Endothelial cell of umbilical vein (primary cell): ENCODE measurements at regions not wholly inside any gene's neighbourhood (a gene's known extent, or its start where the extent isn't known, plus 50 kb on each side); places are given as distances from the start of the nearest gene placed in this dataset.

ENCODE experiments used
- BruUV-seq: library from RNA; stranded (reverse); fragments of 400-500 nt; replicated peaks from 2 replicates; lab custom pipeline; 2021; lab: Mats Ljungman, UMichigan
- CTCF ChIA-PET: fragments of 300-600, 350-600 bp; sonication (Branson Sonifier 250); formaldehyde crosslinking; loops from one replicate; lab custom pipeline; 2021; ENCODE audit warnings: antibody characterized with exemption, inconsistent platforms; lab: Charles Lee
- POLR2A ChIA-PET: fragments of 300-600, 350-600 bp; sonication (Branson Sonifier 250); formaldehyde crosslinking; loops from one replicate; lab custom pipeline; 2021; ENCODE audit warnings: antibody characterized with exemption, inconsistent platforms; lab: Charles Lee
- DNase-seq: peaks from one replicate; pipeline ENCODE4 v3.0.0-alpha.2; 2011; ENCODE audit warnings: low read depth, low spot score
- FAIRE-seq: peaks from 2 replicates; lab custom pipeline; 2011; peaks lifted over from hg19 to GRCh38; lab: Jason Lieb, UNC
- H2AFZ ChIP-seq: 2 replicates; pipeline ENCODE4 v1.6.0; 2012; ENCODE audit warnings: low read depth, low read length, control low read depth, inconsistent platforms
- H3K27ac ChIP-seq: 2 replicates; pipeline ENCODE4 v1.5.1; 2011; ENCODE audit warnings: low read depth, mild to moderate bottlenecking, control low read depth, low read length, moderate library complexity; ENCODE audit not compliant: insufficient read depth
- H3K27me3 ChIP-seq, 2 experiments: 2 replicates each; pipeline versions ENCODE4 v1.6.0 to v1.6.1; 2011; ENCODE audit warnings: low read length in 2 of 2, mixed read lengths in 1 of 2; ENCODE audit not compliant: control insufficient read depth in 2 of 2, insufficient read depth in 2 of 2
- H3K36me3 ChIP-seq, 2 experiments: 2 replicates in 1 of 2; 3 replicates in 1 of 2; pipeline ENCODE4 v1.5.1; 2011; ENCODE audit warnings: low read length in 2 of 2, mild to moderate bottlenecking in 1 of 2, moderate library complexity in 1 of 2; ENCODE audit not compliant: control insufficient read depth in 2 of 2, insufficient read depth in 2 of 2; ENCODE audit errors: extremely low read depth in 1 of 2
- H3K4me1 ChIP-seq: 3 replicates; pipeline ENCODE4 v1.5.1; 2011; ENCODE audit warnings: mild to moderate bottlenecking, low read length; ENCODE audit not compliant: control insufficient read depth, insufficient read depth; ENCODE audit errors: extremely low read depth
- H3K4me2 ChIP-seq: 2 replicates; pipeline ENCODE4 v1.6.1; 2011; ENCODE audit warnings: low read length, control low read depth, mixed read lengths; ENCODE audit not compliant: insufficient read depth
- H3K4me3 ChIP-seq, 3 experiments: fragments of 200-600 bp in 1 of 3; sonication (generic), shearing (Covaris generic) in 1 of 3; replicated peaks in 1 of 3; 2 replicates each; pipeline ENCODE4 v1.5.1; 2011 to 2016; ENCODE audit warnings: control low read depth in 3 of 3, low read length in 3 of 3, mild to moderate bottlenecking in 2 of 3, inconsistent platforms in 1 of 3, low read depth in 1 of 3, moderate library complexity in 1 of 3; ENCODE audit not compliant: insufficient read depth in 1 of 3
- H3K79me2 ChIP-seq: 2 replicates; pipeline ENCODE4 v1.6.0; 2012; ENCODE audit warnings: low read length, inconsistent platforms; ENCODE audit not compliant: control insufficient read depth, insufficient read depth
- H3K9ac ChIP-seq: replicated peaks from 2 replicates; pipeline ENCODE3; 2011; ENCODE audit warnings: low read length, control low read depth; ENCODE audit not compliant: insufficient read depth; ENCODE audit errors: extremely low read depth
- H3K9me1 ChIP-seq: replicated peaks from 3 replicates; pipeline ENCODE4 v1.6.0; 2011; ENCODE audit warnings: mild to moderate bottlenecking, low read length; ENCODE audit not compliant: control insufficient read depth, insufficient read depth; ENCODE audit errors: extremely low read depth
- H3K9me3 ChIP-seq: replicated peaks from 2 replicates; pipeline ENCODE4 v1.5.1; 2012; ENCODE audit warnings: low read length, inconsistent platforms; ENCODE audit not compliant: control insufficient read depth, insufficient read depth
- H4K20me1 ChIP-seq: replicated peaks from 2 replicates; pipeline ENCODE3; 2011; ENCODE audit warnings: mild to moderate bottlenecking, low read length; ENCODE audit not compliant: control insufficient read depth, insufficient read depth; ENCODE audit errors: extremely low read depth
- CTCF ChIP-seq, 2 donors: IDR thresholded peaks; 1 replicate in 1 of 2; 2 replicates in 1 of 2; pipeline ENCODE4 v1.5.1; 2011; ENCODE audit warnings: low read length in 2 of 2, mild to moderate bottlenecking in 2 of 2, moderate library complexity in 2 of 2, control low read depth in 1 of 2, inconsistent platforms in 1 of 2, low read depth in 1 of 2; ENCODE audit not compliant: insufficient read depth in 1 of 2; ENCODE audit errors: extremely low read depth in 1 of 2
- FOS ChIP-seq: IDR thresholded peaks from 2 replicates; pipeline ENCODE4 v1.6.1; 2011; ENCODE audit warnings: mild to moderate bottlenecking, low read length, moderate library complexity, borderline replicate concordance; ENCODE audit not compliant: insufficient read depth
- GATA2 ChIP-seq: IDR thresholded peaks from 2 replicates; pipeline ENCODE4 v1.7.0; 2011; ENCODE audit warnings: low read depth, mild to moderate bottlenecking, moderate library complexity, mixed read lengths, low read length; ENCODE audit not compliant: insufficient read length, insufficient read depth
- MYC ChIP-seq: IDR thresholded peaks from one replicate; pipeline ENCODE4 v1.6.1; 2011; ENCODE audit warnings: mild to moderate bottlenecking, low read depth, low read length
- POLR2A ChIP-seq: IDR thresholded peaks from 2 replicates; pipeline ENCODE4 v1.6.1; 2012; ENCODE audit warnings: low read depth, mild to moderate bottlenecking, control low read depth, low read length
- POLR2AphosphoS5 ChIP-seq: IDR thresholded peaks from 2 replicates; pipeline ENCODE4 v1.6.1; 2012; ENCODE audit warnings: low read depth, mild to moderate bottlenecking, control low read depth, low read length, moderate library complexity; ENCODE audit not compliant: insufficient read depth
- dilution Hi-C: fragments of 300-500 bp; cut with MboI; formaldehyde crosslinking; loops from one replicate; pipeline ENCODE4 v1.15.0; 2019; ENCODE audit warnings: low sequenced_read_pairs; ENCODE audit not compliant: extremely low pct_ligation_motif_present
- intact Hi-C: fragments of 100-400 bp; cut with micrococcal nuclease; formaldehyde crosslinking; loops from one replicate; pipeline ENCODE4 v1.10.0; 2022

- ChIA-PET POLR2A (no interaction called here), CTCF (no interaction called here)
- FAIRE-seq, result no peak
- H3K9me3 ChIP-seq, result peaks cover 2% of the 10 kb centered on the region
- H4K20me1 ChIP-seq, result no peaks in the 10 kb centered on the region
- H3K79me2 ChIP-seq, result no peaks in the 10 kb centered on the region
- H3K4me1 ChIP-seq, result no peaks in the 10 kb centered on the region
- H3K4me2 ChIP-seq, result no peak overlapping the region
- dilution Hi-C loops, result no loop called here
- BruUV-seq, result no TSS peak
- H2AFZ ChIP-seq, result no peak overlapping the region
- H3K9me1 ChIP-seq, result no peaks in the 10 kb centered on the region
- no peak for DNase-seq
- no peak overlapping the region for H3K4me3 ChIP-seq
- no peak overlapping the region for H3K9ac ChIP-seq
- intact Hi-C loops, result no loop called here
- no peak overlapping the region for H3K27ac ChIP-seq
- H3K27me3 ChIP-seq, result no peaks in the 10 kb centered on the region
- no peak for TF ChIP-seq CTCF (IDR thresholded peaks at IDR 0.05; ENCODE audit: extremely low read depth in 1 of 2, insufficient read depth in 1 of 2, low read depth in 1 of 2, low read length in 2 of 2)
- no peak for TF ChIP-seq POLR2AphosphoS5
- H3K36me3 ChIP-seq, result no peaks in the 10 kb centered on the region
Measured at GRCh38 chr16:60815033-60815432, 1221.2 kb downstream of the CDH8 start.

GRCh38 chr16:60811657-60812056, 1224.6 kb downstream of the CDH8 start:
- TF ChIP-seq GATA2, result no peak
- no peak for TF ChIP-seq POLR2A
- no peak for TF ChIP-seq MYC
- no peak for TF ChIP-seq FOS
- no peak overlapping the region for H3K27ac ChIP-seq
- H3K36me3 ChIP-seq, result no peaks in the 10 kb centered on the region
- intact Hi-C loops (no loop called here), dilution Hi-C loops (no loop called here)
- no peaks in the 10 kb centered on the region for H4K20me1 ChIP-seq
- peaks cover 2% of the 10 kb centered on the region for H3K9me3 ChIP-seq
- no TSS peak for BruUV-seq
- H3K27me3 ChIP-seq, result no peaks in the 10 kb centered on the region
- H3K4me1 ChIP-seq, result no peaks in the 10 kb centered on the region
- CTCF ChIA-PET, result no interaction called here
- no peak overlapping the region for H3K4me2 ChIP-seq
- no peak overlapping the region for H2AFZ ChIP-seq
- POLR2A ChIA-PET, result no interaction called here
- DNase-seq, result no peak
- H3K9ac ChIP-seq, result no peak overlapping the region
- H3K4me3 ChIP-seq, result no peak overlapping the region
- no peaks in the 10 kb centered on the region for H3K9me1 ChIP-seq
- no peaks in the 10 kb centered on the region for H3K79me2 ChIP-seq
- no peak for FAIRE-seq
